C4-2B (cell line): ENCODE measurements at regions not wholly inside any gene's neighbourhood (a gene's known extent, or its start where the extent isn't known, plus 50 kb on each side); places are given as distances from the start of the nearest gene placed in this dataset.

Experiments
- CTCF ChIP-seq: fragments of 450-650 bp; conservative IDR thresholded peaks from 2 replicates; pipeline ENCODE4 v1.5.1; 2017; ENCODE audit warnings: mild to moderate bottlenecking
- ZFX ChIP-seq: fragments of 450-650 bp; IDR thresholded peaks from 2 replicates; pipeline ENCODE4 v1.6.1; 2017

- TF ChIP-seq CTCF (no peak), ZFX (no peak)
These were observed 241.9 kb upstream of the NREP start for GRCh38 chr5:111998871-111999270.
